IPS-18c (cell line): ENCODE measurements at regions not wholly inside any gene's neighbourhood (a gene's known extent, or its start where the extent isn't known, plus 50 kb on each side); places are given as distances from the start of the nearest gene placed in this dataset.
"Not testable (repeated sequence)": the region's sequence is repeated elsewhere in the genome, so short reads cannot be mapped to it uniquely, and the experiment has no call there.

ENCODE experiments used
- H3K4me3 ChIP-seq: 2 replicates; pipeline ENCODE4 v1.7.0; 2013; ENCODE audit warnings: low read depth, mild to moderate bottlenecking, low read length, moderate library complexity; ENCODE audit not compliant: insufficient read depth
- H3K9me3 ChIP-seq: one replicate; pipeline ENCODE4 v1.6.1; 2013; ENCODE audit warnings: mild to moderate bottlenecking, low read length, moderate library complexity; ENCODE audit not compliant: control insufficient read depth, insufficient read depth

DNA sequence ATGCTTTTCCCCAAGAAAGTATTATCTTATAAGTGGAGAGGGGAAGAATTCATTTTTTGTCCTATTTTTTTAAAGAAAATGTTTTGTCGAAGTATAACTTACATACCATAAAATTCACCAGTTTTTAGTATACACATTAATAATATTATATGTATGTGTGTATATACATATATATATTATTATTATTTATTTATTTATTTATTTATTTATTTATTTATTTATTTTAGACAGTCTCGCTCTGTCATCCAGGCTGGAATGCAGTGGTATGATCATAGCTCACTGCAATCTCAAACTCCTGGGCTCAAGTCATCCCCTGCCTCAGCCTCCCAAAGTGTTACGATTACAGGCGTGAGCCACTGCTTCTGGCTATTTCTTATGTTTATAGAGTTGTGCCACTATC lies 334.1 kb downstream of the ZNF674 start:
- no peak overlapping the region for H3K4me3 ChIP-seq
- no peaks in the 10 kb centered on the region for H3K9me3 ChIP-seq

DNA sequence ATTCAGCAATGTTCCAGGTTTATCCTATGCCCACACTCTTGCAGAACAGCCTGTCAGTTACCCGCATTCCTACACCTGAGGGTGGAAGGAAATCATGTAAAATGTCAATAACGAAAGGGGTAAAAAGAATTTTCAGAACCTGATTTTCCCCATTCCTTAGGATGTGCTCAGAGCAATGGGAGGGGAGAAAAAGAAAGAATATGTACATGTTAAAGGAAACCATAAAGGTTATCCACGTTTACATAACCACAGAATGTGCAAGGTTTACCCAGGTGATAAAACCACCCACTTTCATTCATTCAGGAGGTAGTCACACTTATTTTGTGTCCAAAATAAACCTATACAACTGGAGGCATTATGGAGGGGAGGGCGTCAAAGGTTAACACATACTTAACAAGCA lies 335.5 kb downstream of the ZNF674 start:
- H3K4me3 ChIP-seq = no peak overlapping the region
- H3K9me3 ChIP-seq = no peaks in the 10 kb centered on the region

DNA sequence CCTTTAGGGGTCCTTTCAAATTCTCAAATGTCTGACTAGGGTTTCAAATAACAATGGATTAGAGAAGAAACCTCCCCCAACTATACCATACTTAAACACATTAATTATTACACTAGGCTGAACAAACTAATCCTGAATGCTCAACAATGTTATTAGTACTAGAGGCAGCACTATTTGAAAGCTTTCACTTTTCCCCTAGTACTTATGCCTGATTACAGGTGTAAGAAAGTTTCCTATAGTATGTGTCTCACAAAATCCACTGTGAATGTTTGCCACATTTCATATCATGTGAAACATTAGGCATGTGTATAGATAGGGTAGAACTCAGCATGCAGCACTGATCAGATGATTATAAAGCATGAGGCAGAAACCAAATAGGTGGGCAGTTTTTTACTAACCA lies 336.2 kb downstream of the ZNF674 start:
- H3K9me3 ChIP-seq = no peaks in the 10 kb centered on the region
- no peak overlapping the region for H3K4me3 ChIP-seq

DNA sequence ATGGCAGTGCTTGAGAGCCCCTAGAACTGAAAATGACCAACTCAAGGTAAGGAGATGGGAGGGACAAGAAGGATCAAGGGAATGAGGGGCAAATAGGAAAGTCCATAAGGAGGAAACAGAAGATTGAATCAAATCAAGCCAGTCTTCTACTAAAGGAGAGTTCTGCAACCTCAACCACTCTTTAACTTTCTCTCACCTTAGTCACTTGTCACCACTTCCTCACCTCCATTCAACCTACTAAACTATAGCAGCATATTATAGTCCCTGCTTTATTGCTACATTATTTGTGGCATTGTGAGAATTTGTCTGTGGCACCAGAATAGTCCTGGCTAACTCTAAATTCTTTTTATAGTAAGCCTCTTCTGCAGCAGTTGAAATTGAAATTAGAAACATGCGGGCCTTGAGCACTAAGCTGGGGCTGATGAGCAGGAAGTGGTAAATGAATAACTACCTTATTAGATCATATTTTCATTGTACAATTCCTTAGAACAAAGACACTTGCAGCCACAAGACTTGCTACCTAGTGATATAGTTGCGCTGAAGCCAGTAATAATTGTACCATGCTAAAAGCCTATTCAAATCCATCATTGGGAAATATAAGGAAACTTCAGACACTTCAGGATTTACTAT lies 336.9 kb downstream of the ZNF674 start:
- H3K4me3 ChIP-seq = no peak overlapping the region
- H3K9me3 ChIP-seq = no peaks in the 10 kb centered on the region

DNA sequence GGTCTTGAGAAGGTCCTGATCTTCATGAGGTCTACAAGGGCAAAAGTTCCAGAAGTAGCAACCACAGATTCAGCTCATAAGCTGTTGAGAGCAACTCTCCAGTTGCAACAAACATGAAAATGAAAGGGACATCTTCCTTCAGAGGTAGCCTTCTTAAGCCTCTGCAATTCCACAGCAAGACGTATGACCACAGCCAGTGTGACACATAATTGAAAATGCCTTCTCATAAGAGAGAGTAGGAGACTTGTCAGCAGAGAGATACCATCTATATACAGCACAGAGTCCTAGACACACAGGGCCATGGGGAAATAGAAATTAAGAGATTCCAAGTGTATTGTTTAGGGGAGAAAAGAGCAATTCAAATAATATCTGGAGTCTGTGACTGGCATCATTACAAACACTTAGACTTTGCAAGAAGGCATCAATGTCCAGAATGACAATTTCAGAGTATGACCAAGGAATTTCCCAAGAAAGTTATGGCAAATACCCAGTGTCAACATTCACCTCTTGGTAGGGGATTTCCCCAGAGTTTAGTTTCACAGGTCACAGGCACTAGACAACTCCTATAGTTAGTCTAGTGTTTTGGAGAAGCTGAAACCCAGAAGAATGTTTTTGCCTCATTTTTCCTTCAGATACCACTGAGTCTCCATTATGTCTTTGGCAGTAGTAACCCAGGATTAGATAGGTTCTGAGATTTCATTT lies 340.3 kb downstream of the ZNF674 start:
- no peaks in the 10 kb centered on the region for H3K9me3 ChIP-seq

DNA sequence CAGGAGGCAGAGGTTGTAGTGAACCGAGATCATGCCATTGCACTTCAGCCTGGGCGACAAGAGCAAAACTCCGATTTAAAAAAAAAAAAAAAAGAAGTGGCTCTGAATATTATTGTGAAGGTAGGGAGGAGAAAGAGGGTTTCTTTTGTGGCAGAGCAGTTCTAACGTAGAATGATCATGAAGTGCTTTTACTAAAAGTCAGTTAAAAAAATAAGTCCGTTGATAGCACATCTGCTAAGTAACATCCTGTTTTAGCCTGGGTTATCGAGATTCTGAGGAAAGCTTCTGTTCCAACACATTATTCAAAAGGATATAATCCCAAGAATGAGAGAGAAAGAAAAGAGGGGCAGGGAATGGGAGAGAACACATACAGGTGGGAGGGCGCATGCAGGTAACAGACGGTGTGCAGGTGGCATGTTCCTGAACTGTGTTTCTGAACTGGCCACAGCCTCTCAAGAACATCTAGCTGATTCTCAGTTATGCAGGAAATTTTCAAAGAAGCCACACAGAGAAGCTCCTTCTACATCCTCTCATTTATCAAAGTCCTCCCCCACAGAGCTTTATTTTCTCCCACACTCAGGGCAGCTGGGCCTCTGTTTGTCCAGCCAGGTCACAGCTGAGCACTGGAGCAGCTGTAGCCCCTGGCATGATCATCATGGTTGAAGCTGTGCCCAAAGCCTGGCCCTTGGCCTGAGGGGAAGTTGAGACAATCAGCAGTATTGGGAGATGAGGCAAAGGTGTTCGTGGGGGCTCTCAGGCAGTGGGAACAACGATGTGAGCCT lies 342.3 kb downstream of the ZNF674 start:
- H3K9me3 ChIP-seq = no peaks in the 10 kb centered on the region
- H3K4me3 ChIP-seq = peak overlapping the region; percentile 3; the same call in 1 of the 2 replicates

More for the DNA sequence above, 340.3 kb downstream of the ZNF674 start:
- no peak overlapping the region for H3K4me3 ChIP-seq

DNA sequence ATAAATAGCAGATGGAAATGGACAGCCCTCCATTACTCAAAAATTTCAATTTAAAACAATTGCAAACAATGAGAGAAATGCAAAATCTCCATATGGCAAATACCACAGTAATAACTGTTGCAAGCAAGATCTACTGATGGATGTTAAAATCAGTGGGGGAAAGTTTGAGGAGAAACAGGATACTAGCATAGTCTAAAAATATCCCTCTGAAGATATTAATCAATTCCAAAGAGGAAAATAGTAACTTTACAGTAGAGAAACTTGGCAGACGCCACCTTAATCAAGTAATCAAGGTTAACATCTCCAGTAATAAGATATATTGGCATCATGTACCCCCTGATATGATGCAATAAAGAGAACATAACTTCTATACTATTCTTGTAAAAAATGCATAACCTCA lies 344.8 kb downstream of the ZNF674 start:
- Histone ChIP-seq H3K4me3 (no peak overlapping the region), H3K9me3 (peaks cover 3% of the 10 kb centered on the region)

DNA sequence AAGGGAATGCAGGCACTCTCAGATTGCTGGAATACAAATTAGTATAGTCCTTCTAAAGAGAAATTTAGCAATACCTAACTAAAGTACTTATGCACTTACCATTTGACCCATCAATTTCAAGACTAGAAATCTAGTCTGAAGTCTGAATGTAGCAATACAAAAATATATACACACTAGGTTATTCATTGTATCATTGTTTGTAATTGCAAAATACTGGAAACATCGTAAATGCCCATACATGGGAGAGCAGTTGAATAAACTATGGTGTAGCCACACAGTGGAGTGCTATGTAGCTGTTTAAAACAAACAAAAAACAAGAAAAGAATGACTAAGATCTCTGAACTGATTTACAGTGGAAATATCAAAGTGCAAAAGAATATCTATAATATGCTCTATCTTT lies 346.4 kb downstream of the ZNF674 start:
- Histone ChIP-seq H3K9me3 (peaks cover 3% of the 10 kb centered on the region), H3K4me3 (no peak overlapping the region)

DNA sequence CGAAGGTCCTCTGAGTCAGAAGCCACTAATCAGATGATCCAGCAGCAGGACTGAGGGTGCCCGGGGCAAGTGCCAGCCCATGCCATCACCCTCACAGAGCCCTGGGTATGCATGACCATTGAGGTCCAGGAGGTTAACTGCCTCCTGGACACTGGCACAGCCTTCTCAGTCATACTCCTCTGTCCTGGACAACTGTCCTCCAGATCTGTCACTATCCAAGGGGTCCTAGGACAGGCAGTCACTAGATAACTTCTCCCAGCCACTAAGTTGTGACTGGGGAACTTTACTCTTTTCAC lies 358.5 kb downstream of the ZNF674 start:
- not testable (repeated sequence) for H3K9me3 ChIP-seq, H3K4me3 ChIP-seq

DNA sequence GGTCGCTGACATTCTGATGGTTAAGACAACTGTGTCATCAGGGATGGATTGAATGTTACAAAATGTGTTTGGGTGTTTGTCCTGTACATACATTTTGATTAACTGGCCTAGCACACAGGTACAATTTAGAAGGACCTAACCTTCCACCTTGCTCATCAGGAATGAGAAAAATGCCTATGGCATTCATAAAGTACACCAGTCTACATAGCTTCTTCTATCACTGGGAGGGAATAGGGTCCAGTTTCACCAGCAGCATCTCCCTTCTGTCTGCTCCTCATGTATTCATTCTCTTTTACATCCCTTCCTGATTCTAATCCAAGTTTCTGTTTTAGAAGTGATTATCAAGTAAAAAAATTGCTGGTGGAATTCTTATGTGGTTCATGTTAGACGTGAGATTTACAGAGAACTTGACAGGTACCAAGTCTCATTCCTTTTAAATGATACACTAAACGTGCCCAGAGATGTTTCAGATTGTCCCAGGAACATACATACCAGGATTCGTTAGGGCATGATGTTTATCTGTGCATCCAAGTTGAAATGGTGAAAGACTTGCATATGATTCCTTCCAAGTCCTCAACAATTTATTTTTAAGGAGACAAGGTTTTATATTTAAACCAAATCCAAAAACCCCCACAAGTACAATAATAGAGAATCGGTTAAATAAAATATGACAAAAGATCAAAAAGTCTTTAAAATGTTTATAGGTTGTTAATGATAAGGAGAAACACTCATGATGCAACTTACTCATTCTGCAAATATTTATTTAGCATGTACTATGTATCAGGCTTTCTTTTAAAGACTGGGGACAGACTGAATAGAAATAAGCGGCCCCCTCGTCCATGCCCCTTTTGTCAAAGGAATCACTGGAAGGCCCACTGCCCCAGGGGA lies 359.1 kb downstream of the ZNF674 start:
- Histone ChIP-seq H3K9me3 (peaks cover 2% of the 10 kb centered on the region), H3K4me3 (no peak overlapping the region)

DNA sequence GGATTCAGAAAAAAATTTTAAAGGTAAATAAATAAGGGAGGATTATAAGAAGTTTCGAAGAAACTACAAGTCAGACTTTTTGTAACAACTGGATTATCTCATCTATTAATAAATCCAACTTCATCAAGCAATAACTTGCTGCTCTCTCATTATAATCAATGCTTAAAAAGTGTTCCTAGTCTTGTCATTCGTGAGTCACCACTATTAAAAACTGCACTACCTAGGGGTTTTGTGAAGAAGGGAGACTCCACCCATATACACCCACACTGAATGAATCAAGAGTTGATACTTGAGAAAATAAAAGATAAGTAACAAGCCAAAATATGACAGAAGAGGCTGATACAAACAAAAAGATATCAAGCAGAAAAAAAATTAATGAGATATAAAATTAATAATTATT lies 360.5 kb downstream of the ZNF674 start:
- H3K4me3 ChIP-seq = no peak overlapping the region

DNA sequence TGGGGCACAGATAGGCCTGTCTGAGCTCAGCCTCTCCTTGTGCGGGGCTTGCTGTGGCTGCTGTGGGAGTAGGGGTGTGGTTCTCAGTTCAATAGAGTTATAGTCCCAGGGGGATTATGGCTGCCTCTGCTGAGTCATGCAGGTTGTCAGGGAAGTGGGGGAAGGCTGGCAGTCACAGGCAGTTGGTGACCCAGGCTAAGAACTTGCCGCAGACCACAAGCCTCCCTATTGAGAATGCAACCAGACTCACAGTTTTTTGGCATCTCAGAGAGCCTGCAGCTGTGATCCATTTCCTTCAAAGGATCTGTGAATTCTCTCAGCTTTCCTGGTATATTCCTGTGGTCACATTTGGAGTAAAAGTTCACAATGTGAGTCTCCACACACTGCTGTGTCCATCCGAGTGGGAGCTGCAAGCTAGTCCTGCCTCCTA lies 364.9 kb downstream of the ZNF674 start:
- no peak overlapping the region for H3K4me3 ChIP-seq

More for the DNA sequence above, 360.5 kb downstream of the ZNF674 start:
- H3K9me3 ChIP-seq = no peaks in the 10 kb centered on the region

DNA sequence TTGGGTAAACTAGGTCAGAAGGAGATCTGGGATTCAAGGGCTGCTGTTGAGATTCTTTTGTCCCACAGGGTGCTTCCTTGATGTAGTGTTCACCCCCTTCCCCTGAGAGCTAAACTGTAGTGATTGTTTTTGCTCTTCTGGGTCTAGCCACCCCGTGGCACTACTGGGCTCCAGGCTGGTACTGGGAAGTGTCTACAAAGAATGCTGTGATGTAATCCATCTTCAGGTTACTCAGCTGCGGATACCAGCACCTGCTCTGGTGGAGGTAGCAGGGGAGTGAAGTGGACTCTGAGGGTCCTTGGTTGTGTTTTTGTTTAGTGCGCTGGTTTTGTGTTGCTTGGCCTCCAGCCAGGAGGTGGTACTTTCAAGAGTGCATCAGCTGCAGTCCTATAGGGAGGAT lies 365.5 kb downstream of the ZNF674 start:
- no peak overlapping the region for H3K4me3 ChIP-seq
- no peaks in the 10 kb centered on the region for H3K9me3 ChIP-seq

More for the DNA sequence above, 364.9 kb downstream of the ZNF674 start:
- no peaks in the 10 kb centered on the region for H3K9me3 ChIP-seq

DNA sequence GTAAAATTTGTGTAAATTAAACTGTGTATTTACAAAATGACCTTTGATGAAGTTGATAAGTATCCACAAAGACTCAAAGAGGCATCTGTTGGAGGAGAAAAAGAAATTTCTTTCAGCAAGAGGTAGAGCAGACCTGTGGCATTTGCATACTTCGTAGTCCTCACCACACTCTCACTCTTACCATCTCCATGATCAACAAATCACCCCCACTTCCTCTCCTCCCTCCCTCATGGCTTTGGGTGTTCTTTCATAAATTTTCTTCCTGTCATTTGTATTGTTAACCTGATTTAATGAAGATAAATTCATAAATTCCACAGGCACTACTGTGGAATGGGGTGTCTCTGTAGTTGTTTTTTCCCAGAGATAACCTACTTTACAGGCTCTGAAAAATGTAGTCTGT lies 366.5 kb downstream of the ZNF674 start:
- Histone ChIP-seq H3K4me3 (no peak overlapping the region), H3K9me3 (no peaks in the 10 kb centered on the region)

DNA sequence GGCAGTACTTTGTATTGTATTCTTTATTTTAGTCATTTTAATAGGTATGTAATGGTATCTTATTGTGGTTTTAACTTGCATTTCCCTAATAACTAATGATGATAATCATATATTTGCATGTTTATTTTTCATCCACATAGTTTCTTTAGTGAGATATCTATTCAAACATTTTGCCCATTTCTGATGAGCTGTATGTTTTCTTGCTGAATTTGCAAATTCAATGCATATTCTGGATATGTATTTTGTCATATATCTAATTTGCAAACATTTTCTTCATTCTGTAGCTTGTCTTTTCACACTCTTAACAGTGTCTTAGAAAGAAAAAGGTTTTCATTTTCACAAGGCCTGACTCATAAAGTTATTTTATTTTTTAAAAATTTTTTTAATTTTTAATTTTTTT lies 372.1 kb downstream of the ZNF674 start:
- Histone ChIP-seq H3K9me3 (no peaks in the 10 kb centered on the region), H3K4me3 (no peak overlapping the region)

DNA sequence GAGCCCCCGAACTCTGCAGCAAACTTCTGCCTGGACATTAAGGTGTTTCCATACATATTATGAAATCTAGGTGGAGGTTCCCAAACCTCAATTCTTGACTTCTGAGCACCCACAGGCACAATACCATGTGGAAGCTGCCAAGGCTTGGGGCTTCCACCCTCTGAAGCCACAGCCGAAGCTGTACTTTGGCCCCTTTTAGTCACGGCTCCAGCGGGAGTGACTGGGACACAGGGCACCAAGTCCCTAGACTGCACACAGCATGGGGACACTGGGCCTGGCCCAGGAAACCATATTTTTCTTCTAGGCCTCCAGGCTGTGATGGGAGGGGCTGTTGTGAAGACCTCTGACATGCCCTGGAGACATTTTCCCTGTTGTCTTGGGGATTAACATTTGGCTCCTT lies 373.8 kb downstream of the ZNF674 start:
- H3K9me3 ChIP-seq, H3K4me3 ChIP-seq: not testable (repeated sequence)

DNA sequence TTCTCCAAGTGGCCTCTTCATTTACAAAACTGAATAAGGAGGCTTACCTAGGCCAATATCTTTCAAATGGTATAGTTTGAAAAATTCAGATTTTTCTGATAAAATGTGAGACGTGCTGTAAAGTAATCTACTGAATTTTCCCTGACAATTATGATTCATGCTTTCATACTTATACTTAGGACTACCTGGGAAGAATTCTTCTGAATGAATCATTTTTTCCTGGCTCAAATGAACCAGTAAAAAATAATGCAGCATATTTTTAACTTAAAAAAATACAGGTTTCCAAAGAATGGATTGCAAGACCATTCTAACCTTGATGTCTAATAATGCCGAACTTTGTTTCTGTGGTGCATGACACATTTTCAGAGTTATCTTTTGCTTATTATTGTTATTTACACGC lies 375.4 kb downstream of the ZNF674 start:
- H3K9me3 ChIP-seq = no peaks in the 10 kb centered on the region
- no peak overlapping the region for H3K4me3 ChIP-seq
